GM18861 (cell line): ENCODE measurements at regions not wholly inside any gene's neighbourhood (a gene's known extent, or its start where the extent isn't known, plus 50 kb on each side); places are given as distances from the start of the nearest gene placed in this dataset.
A peak's percentile ranks its signal among the peaks of the same experiment; 100 is the strongest.
"Not testable (repeated sequence)": the region's sequence is repeated elsewhere in the genome, so short reads cannot be mapped to it uniquely, and the experiment has no call there.

ENCODE experiments used
- ATAC-seq: cut with Tn5 transposase; IDR thresholded peaks from one replicate; pipeline ENCODE4 v1.9.1; 2021; ENCODE audit not compliant: unreplicated experiment

GRCh38 chr7:138249975-138250374 is 173.7 kb downstream of the AKR1D1 start:
- no peak for ATAC-seq

GRCh38 chr7:138252666-138253065 is 176.4 kb downstream of the AKR1D1 start:
- ATAC-seq = not testable (repeated sequence)

DNA sequence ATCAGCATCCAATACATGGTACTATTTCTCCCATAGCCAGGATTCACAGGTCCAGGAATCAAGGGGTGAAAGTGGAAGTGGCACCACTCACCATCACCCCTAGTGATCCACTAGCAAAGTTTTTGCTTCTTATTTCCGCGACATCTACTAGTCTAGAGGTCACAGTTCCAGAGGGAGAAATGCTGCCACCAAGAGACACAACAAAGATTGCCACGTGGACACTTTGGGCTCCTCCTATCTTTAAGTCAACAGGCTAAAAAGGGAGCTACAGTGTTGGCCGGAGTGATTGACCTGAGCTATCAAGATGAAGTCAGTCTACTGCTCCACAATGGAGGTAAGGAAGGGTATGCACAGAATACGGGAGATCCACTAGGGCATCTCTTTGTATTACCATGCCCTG is 178.2 kb downstream of the AKR1D1 start:
- no peak for ATAC-seq

- ATAC-seq = no peak
These were observed 181.4 kb downstream of the AKR1D1 start for GRCh38 chr7:138257459-138258196.

DNA sequence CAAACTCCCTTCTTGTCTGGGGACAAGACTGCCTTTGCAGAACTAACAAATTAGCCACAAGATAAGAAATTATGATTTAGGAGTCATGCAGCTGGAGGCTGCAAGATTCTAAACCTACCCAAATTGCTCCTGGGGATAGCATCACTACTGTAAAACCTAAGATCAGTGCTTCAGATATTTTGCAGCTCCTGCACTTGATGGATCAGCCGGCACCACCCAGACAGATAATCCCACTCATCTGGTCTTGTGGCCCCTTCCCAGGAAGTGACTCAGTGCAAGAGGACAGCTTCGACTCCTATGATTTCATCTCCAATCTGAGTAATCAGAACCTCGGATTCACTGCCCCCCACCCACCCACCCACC is 181.9 kb downstream of the AKR1D1 start:
- ATAC-seq = no peak

DNA sequence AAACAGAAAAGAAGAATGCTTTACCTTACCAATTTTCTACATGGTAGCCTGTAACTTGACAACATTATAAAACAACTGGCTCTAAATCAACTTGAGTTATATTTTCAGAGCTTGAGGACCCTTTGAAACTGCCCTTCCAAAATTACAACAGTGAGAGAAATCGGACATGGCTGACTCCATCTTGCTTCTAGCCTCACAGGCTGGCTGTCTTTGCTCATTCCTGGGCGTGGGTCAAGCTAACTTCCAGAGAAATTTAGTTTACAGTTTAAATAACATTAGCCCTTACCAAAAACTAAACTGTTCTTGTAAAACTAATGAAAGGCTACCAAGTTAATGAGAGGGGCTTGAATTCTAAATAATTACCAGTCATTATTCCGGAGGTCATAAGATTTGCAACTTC is 183.4 kb downstream of the AKR1D1 start:
- no peak for ATAC-seq

DNA sequence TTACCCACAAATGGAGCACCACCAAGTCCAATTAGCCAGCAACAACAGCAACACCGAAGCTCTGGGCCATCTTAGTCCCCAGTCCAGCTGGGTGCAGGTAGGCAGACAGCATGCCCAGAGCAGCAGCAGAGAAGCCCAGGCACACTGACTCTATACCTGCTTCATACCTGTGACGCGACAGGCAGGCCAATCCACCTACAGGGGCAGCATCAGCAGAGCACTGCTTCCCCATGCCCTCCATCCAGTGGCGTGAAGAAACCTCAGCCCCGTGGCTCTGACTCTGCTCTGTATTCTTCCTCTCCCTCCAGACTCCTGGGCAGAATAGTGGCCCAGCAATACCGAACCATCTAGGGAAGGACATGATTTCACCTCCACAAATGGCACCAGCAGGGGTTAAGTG is 191.7 kb downstream of the AKR1D1 start:
- ATAC-seq = no peak

DNA sequence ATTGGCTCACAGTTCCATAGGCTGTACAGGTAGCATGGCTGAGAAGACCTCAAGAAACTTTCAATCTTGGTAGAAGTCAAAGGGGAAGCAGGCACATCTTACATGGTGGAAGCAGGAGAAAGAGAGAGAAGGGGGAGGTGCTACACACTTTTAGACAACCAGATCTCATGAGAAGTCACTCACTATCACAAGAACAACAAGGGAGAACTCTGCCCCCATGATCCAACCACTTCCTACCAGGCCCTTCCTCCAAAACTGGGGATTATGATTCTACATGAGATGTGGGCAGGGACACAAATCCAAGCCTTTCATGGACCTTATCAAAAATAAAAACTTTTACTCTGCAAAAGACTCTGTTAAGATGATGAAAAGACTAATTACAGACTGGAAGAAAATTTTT is 183.2 kb upstream of the TRIM24 start:
- no peak for ATAC-seq

- ATAC-seq = no peak
These were observed 181.5 kb upstream of the TRIM24 start for GRCh38 chr7:138278601-138279000.

DNA sequence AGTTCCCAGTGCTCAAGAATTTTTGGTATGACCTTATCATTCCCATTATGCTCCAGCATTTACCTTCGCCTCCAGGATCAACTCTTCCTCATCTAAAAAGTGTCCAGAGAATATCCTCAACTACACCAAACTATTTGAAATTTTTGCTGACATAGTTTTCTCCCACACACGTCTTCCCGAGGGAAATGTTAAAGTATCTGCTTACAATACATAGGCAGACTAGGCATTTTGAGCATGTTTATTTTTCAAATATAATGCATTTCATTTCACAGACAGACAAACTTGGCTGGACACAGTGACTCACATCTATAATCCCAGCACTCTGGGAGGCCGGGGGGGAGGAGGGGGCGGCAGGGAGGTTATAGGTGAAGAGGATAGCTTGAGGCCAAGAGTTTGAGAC is 177.1 kb upstream of the TRIM24 start:
- no peak for ATAC-seq

GRCh38 chr7:138285129-138285528 is 174.9 kb upstream of the TRIM24 start:
- ATAC-seq = no peak

- no peak for ATAC-seq
These were observed 173.2 kb upstream of the TRIM24 start for GRCh38 chr7:138286846-138287245.

GRCh38 chr7:138287549-138287948 is 172.5 kb upstream of the TRIM24 start:
- ATAC-seq = no peak

GRCh38 chr7:138289082-138289481 is 171.0 kb upstream of the TRIM24 start:
- ATAC-seq = no peak

DNA sequence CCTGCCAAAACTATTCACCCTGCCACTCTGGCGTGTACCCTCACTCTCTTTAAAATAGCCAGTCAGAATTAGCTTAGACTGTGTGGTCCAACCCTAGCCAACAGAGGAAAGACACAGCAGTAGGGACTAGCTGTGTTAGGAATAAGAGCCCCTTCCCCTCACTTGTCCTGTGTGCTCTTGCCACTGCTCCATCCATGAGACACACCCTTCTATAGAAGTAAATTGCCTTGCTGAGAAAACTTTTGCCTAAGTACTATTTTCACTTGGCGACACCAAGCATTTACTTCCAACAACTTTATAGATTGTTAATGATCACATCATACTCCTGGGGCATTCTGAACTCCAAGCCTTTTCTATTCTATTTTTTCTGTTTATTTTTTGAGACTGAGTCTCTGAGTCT is 170.2 kb upstream of the TRIM24 start:
- ATAC-seq = no peak

DNA sequence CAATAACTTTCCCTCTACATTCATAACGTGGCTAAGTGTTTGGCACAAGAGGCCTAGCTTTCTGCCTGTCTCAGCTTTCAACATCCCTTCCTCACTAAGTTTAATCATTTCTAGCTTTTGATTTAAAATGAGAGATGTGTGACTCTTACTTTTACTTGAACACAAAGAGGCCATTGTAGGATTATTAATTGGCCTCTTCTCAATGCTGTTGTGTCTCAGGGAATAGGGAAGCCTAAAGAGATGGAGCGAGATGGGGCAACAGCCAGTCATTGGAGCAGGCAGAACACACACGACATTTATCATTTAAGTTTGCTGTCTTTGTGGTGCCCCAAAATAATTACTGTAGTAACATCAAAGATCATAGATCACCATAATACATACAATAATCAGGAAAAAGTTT is 167.1 kb upstream of the TRIM24 start:
- ATAC-seq = no peak

GRCh38 chr7:138295049-138295637 is 164.9 kb upstream of the TRIM24 start:
- peak; percentile 69 for ATAC-seq

DNA sequence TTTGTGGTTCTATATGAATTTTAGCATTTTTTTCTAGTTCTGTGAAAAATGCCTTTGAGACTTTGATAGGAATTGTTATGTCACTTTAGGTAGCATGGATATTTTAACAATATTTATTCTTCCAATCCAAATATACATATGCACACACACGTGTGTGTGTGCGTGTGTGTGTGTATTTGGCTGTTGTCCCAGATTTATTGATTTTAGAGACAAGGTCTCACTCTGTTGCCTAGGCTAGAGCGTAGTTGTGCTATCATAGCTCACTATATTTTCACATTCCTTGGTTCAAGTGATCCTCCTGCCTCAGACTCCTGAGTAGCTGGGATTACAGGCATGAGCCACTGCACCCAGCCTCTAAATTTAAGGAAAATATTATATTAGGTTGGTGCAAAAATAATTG is 162.5 kb upstream of the TRIM24 start:
- no peak for ATAC-seq

GRCh38 chr7:138299066-138299465 is 161.0 kb upstream of the TRIM24 start:
- no peak for ATAC-seq

DNA sequence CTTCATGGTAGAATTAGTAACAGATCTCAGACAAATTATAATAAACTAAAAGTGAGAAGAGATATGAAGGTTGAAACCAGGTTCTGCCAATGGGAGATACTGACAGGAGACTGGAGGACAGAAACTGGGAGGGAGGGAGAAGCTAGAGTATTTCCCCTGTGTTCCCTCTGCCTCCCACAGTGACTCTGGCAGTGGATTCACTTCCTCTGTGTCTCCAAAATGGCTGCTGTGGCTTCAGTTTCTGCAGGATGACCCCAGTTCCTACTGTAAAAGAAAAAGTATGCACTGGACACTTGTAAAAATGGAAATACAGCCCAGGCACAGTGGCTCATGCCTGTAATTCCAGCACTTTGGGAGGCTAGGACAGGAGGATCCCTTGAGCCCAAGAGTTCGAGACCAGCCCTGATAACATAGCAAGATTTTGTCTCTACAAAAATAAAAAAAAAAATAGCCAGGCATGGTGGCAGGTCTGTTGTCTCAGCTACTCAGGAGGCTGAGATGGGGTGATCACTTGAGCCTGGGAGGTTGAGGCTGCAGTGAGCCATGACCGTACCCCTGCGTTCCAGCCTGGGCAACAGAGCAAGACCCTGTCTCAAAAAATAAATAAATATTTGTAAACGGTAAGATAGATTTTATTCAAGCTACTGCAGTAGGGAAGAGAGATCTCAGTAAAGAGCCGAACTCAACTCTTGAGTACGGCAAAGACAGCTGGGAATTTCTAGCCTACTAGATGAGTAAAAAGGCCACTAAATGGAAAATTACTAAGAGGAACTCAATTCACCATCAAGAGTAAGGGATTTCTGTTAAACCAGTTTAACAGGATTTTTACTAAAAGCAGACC is 156.6 kb upstream of the TRIM24 start:
- ATAC-seq = no peak

DNA sequence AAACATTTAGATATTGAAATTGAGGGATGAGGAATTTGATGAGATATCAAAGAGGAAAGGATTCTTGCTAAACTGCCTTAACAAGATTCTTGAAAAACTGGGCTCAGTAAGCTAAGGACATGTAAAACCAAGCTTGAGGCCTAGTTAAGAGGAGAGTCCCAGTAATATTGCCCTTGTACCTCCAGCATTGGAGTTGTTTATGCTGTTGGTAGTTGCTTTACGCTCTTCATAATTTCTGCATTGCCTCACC is 156.1 kb upstream of the TRIM24 start:
- ATAC-seq = no peak

GRCh38 chr7:138307633-138308032 is 152.4 kb upstream of the TRIM24 start:
- ATAC-seq = no peak
